Muscle of leg (tissue), 3 donors: ENCODE measurements at regions not wholly inside any gene's neighbourhood (a gene's known extent, or its start where the extent isn't known, plus 50 kb on each side); places are given as distances from the start of the nearest gene placed in this dataset.

Experiments
- DNase-seq: peaks from one replicate; pipeline ENCODE4 v3.0.0; 2013
- H3K27ac ChIP-seq: one replicate; pipeline ENCODE4 v1.5.1; 2013; ENCODE audit warnings: mild to moderate bottlenecking, low read length, control low read depth
- H3K27me3 ChIP-seq: one replicate; pipeline ENCODE4 v1.6.1; 2013; ENCODE audit warnings: low read length; ENCODE audit not compliant: control insufficient read depth, insufficient read depth
- H3K36me3 ChIP-seq: one replicate; pipeline ENCODE4 v1.6.1; 2013; ENCODE audit warnings: low read length; ENCODE audit not compliant: control insufficient read depth, insufficient read depth
- H3K4me1 ChIP-seq: one replicate; pipeline ENCODE4 v1.6.1; 2013; ENCODE audit warnings: low read length; ENCODE audit not compliant: control insufficient read depth, insufficient read depth
- H3K4me3 ChIP-seq: one replicate; pipeline ENCODE4 v1.5.1; 2013; ENCODE audit warnings: low read length, control low read depth
- H3K9me3 ChIP-seq: replicated peaks from 2 replicates; pipeline ENCODE4 v1.6.1; 2013; ENCODE audit warnings: low read depth, low read length; ENCODE audit not compliant: control insufficient read depth
- WGBS: methylation state at CpG from one replicate; pipeline ENCODE4 v1.1.5; 2013; ENCODE audit warnings: missing lambda C conversion rate; ENCODE audit not compliant: insufficient coverage; 5-methylcytosine and 5-hydroxymethylcytosine counted together

GRCh38 chr5:7040111-7040510 lies 326.9 kb downstream of the TENT4A start:
- no peaks in the 10 kb centered on the region for H3K9me3 ChIP-seq
- no peak for DNase-seq
- H3K4me3 ChIP-seq: no peak overlapping the region
- H3K27me3 ChIP-seq: no peaks in the 10 kb centered on the region
- no peak overlapping the region for H3K27ac ChIP-seq
- H3K4me1 ChIP-seq: no peaks in the 10 kb centered on the region
- H3K36me3 ChIP-seq: no peaks in the 10 kb centered on the region
- WGBS: no CpG with 5 or more reads among the region's 2 CpGs

GRCh38 chr5:7043797-7044196 lies 330.6 kb downstream of the TENT4A start:
- no peak for DNase-seq
- 83% methylated on average over 2 of the region's 6 CpGs for whole genome bisulfite sequencing
- Histone ChIP-seq H3K4me1 (no peaks in the 10 kb centered on the region), H3K9me3 (no peaks in the 10 kb centered on the region), H3K27ac (no peak overlapping the region), H3K27me3 (no peaks in the 10 kb centered on the region), H3K4me3 (no peak overlapping the region), H3K36me3 (no peaks in the 10 kb centered on the region)

- H3K27ac ChIP-seq: no peak overlapping the region
- no peaks in the 10 kb centered on the region for H3K27me3 ChIP-seq
- H3K9me3 ChIP-seq: no peaks in the 10 kb centered on the region
- DNase-seq: peak; percentile 70
- H3K4me1 ChIP-seq: no peaks in the 10 kb centered on the region
- no peak overlapping the region for H3K4me3 ChIP-seq
- H3K36me3 ChIP-seq: no peaks in the 10 kb centered on the region
- 69% methylated on average over 4 of the region's 7 CpGs for WGBS
These were observed 334.5 kb downstream of the TENT4A start for GRCh38 chr5:7047511-7048261.

- H3K4me1 ChIP-seq: no peaks in the 10 kb centered on the region
- DNase-seq: no peak
- no peak overlapping the region for H3K27ac ChIP-seq
- no CpG with 5 or more reads among the region's 1 CpG for WGBS
- H3K27me3 ChIP-seq: no peaks in the 10 kb centered on the region
- no peaks in the 10 kb centered on the region for H3K36me3 ChIP-seq
- no peaks in the 10 kb centered on the region for H3K9me3 ChIP-seq
- no peak overlapping the region for H3K4me3 ChIP-seq
These were observed 337.8 kb downstream of the TENT4A start for GRCh38 chr5:7050986-7051385.

- H3K9me3 ChIP-seq: no peaks in the 10 kb centered on the region
- H3K27ac ChIP-seq: no peak overlapping the region
- DNase-seq: no peak
- H3K27me3 ChIP-seq: no peaks in the 10 kb centered on the region
- H3K4me1 ChIP-seq: no peaks in the 10 kb centered on the region
- no peaks in the 10 kb centered on the region for H3K36me3 ChIP-seq
- H3K4me3 ChIP-seq: no peak overlapping the region
These were observed 339.9 kb downstream of the TENT4A start for GRCh38 chr5:7053125-7053524.

GRCh38 chr5:7053528-7054209 lies 340.4 kb downstream of the TENT4A start:
- DNase-seq: no peak
- Histone ChIP-seq H3K27me3 (no peaks in the 10 kb centered on the region), H3K9me3 (no peaks in the 10 kb centered on the region), H3K36me3 (no peaks in the 10 kb centered on the region), H3K4me3 (no peak overlapping the region), H3K27ac (no peak overlapping the region), H3K4me1 (no peaks in the 10 kb centered on the region)
- WGBS: no CpG with 5 or more reads among the region's 3 CpGs

- WGBS: 72% methylated on average over 9 of the region's 10 CpGs
These were observed 329.3 kb upstream of the ADCY2 start for GRCh38 chr5:7066471-7067235.

GRCh38 chr5:7068156-7068555 lies 327.8 kb upstream of the ADCY2 start:
- Histone ChIP-seq H3K27me3 (no peaks in the 10 kb centered on the region), H3K4me1 (no peaks in the 10 kb centered on the region), H3K4me3 (no peak overlapping the region), H3K9me3 (no peaks in the 10 kb centered on the region), H3K27ac (no peak overlapping the region), H3K36me3 (no peaks in the 10 kb centered on the region)
- DNase-seq: no peak
- WGBS: 94% methylated on average over 6 of the region's 6 CpGs

More at GRCh38 chr5:7066471-7067235, 329.3 kb upstream of the ADCY2 start:
- Histone ChIP-seq H3K4me3 (no peak overlapping the region), H3K36me3 (no peaks in the 10 kb centered on the region), H3K27me3 (no peaks in the 10 kb centered on the region), H3K4me1 (no peaks in the 10 kb centered on the region), H3K27ac (no peak overlapping the region), H3K9me3 (no peaks in the 10 kb centered on the region)
- DNase-seq: no peak

GRCh38 chr5:7068899-7069298 lies 327.0 kb upstream of the ADCY2 start:
- H3K4me1 ChIP-seq: no peaks in the 10 kb centered on the region
- no peaks in the 10 kb centered on the region for H3K9me3 ChIP-seq
- H3K27ac ChIP-seq: no peak overlapping the region
- WGBS: no CpG with 5 or more reads among the region's 5 CpGs
- H3K27me3 ChIP-seq: no peaks in the 10 kb centered on the region
- H3K4me3 ChIP-seq: no peak overlapping the region
- no peak for DNase-seq
- no peaks in the 10 kb centered on the region for H3K36me3 ChIP-seq

GRCh38 chr5:7072188-7072587 lies 323.8 kb upstream of the ADCY2 start:
- Histone ChIP-seq H3K27ac (no peak overlapping the region), H3K36me3 (no peaks in the 10 kb centered on the region), H3K4me3 (no peak overlapping the region), H3K9me3 (no peaks in the 10 kb centered on the region), H3K27me3 (no peaks in the 10 kb centered on the region), H3K4me1 (no peaks in the 10 kb centered on the region)
- no peak for DNase-seq
- 40% methylated on average over 1 of the region's 4 CpGs for WGBS
